SH-SY5Y (cell line): ENCODE measurements at regions not wholly inside any gene's neighbourhood (a gene's known extent, or its start where the extent isn't known, plus 50 kb on each side); places are given as distances from the start of the nearest gene placed in this dataset.

Experiments used
- GATA2 ChIP-seq: IDR thresholded peaks from 2 replicates; pipeline ENCODE4 v1.6.1; 2011; ENCODE audit warnings: mild to moderate bottlenecking, low read depth, low read length
- GATA3 ChIP-seq: IDR thresholded peaks from 2 replicates; pipeline ENCODE4 v1.6.1; 2011; ENCODE audit warnings: low read depth, mild to moderate bottlenecking, low read length, moderate library complexity

- TF ChIP-seq GATA3 (no peak), GATA2 (no peak)
Measured at GRCh38 chr7:18162657-18163056, 135.0 kb upstream of the PRPS1L1 start.
